ENCODE measurements at regions not wholly inside any gene's neighbourhood (a gene's known extent, or its start where the extent isn't known, plus 50 kb on each side); places are given as distances from the start of the nearest gene placed in this dataset.
"Not testable (repeated sequence)": the region's sequence is repeated elsewhere in the genome, so short reads cannot be mapped to it uniquely, and the experiment has no call there.

DNA sequence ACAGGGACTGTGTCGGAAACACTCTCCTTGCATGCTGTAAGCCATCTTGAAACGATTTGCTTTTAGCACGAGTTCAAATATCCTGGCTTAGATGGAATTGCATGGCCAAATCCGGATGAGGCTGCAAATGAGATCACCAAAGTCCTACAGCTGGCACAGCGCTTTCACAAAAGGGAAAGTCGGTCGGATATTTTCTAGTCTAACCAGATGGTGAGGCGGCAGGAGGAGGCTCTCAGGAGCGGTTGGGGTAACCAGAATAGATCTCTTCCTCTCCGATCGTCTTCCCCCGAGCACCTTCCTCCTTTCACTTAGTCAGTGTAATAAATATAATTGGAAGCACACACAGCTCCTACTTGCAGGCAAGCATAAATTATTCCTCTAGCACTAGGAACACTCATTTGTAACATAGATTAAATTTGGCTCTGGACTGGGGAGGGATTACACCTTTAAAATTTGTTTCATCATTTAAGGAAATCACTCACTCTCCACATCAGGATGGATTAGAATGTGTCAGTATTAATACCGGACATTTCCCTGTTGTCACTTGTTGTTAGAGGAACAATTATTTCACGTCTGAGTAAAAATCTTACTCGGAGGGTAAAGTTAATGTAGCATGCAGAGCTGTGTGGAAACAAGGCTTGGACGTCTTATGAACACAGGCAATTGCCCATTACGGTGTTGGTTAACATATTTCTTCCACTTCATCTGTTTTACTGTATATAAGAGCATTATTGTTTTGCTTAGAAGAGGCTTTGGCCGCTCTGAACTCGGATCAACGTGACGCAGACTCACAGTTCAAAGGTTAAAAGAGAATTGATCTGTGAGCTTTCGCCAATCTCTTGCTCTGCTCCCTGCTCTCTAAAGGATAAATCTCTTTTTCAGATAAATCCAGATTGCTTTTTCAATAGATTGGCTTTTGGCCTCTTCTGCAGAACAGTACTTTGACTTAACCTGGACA, 857.9 kb downstream of the TYW1 start:
- DNase-seq = no peak

DNA sequence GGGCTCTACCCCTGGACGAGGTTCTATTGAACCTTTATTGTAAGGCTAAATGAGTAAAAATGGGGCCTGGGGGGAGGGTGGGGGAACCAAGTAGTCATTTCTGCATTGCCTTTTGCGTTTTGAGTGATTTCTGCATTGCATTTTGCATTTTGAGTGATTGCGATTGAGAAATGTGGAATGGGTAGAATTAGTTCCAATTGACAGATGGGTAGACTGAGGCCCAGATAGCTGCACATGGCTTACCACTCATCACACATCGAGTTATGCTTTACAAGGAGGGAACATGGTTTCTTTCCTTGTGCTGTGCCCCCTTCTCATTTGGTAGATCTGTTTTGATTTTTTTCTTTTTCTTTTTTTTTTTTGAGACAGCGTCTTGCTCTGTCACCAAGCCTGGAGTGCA, 858.7 kb downstream of the TYW1 start:
- no peak for DNase-seq

DNA sequence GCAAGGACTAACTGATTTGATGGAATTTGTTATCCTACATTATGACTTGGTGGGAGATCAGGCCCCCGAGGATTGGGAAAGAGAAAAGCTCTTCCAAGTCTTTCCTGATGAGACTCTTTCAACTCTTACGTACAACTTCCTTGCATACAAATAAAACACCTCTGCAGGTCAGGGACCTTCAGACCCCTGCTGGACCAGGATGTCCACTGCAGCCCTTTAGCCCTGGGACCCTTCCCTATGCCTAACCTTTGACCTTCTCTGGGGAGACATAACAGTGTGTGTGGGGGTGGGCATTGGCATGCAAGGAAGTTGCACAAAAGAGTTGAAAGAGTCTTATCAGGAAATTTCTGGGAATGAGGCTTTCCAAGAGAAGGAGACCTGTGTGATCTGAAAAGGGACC, 859.4 kb downstream of the TYW1 start:
- DNase-seq = no peak

DNA sequence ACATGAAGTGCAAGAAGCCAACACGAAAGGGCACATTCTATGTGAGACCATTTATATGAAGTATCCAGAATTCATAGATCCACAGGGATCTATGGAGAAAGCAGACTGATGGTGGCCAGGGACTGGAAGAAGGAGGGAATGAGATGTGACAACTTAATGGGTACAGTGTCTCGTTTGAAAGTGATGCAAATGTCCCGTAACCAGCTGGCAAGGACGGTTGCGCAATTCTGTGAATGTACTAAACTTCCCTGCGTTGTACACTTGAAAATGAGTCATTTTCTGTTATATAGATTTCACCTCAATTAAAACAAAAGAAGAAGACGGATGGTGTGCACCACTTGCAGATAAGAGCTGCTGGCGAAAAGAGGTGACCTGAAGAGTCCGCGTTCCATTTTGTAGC, 861.1 kb downstream of the TYW1 start:
- DNase-seq = no peak

- DNase-seq = no peak
These were observed 862.3 kb downstream of the TYW1 start for GRCh38 chr7:67858931-67859330.

DNA sequence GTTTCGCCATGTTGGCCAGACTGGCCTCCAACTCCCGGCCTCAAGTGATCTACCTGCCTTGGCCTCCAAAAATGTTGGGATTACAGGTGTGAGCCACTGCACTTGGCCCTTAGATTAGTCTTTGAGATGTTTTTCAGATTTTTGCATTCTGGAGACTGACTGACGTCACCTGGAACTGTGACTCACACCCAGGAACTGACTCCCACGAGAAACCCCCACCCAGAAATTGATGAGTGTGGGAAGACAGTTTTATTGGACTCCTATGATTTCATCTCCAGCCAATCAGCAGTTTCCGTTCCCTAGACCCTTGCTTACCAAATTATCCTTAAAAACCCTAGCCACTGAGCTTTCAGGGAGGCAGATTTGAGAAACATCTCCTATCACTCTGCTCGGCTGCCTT, 867.3 kb downstream of the TYW1 start:
- no peak for DNase-seq

- no peak for DNase-seq
These were observed 869.4 kb downstream of the TYW1 start for GRCh38 chr7:67866054-67866453.

- no peak for DNase-seq
These were observed 870.2 kb downstream of the TYW1 start for GRCh38 chr7:67866812-67867211.

- no peak for DNase-seq
These were observed 873.8 kb downstream of the TYW1 start for GRCh38 chr7:67870396-67870795.

DNA sequence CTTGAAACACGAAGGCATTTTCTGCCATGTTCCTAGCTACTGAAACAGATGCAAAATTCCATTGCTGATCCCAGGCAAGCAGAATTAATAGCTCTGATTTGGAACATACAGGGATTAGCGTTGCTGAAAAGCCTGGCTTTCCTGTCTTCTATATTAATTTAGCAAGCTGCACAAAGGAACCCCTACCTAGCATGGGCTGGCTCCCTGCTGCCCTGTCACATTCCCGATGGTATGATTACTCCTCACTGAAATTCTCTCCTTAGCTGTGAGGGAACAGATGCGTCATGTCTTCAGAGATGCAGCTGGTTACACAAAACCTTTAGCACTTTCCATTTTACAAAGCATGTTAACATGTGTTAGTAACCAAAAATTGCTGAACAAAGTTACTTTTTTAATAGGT, 878.9 kb downstream of the TYW1 start:
- no peak for DNase-seq

GRCh38 chr7:67878808-67879207, 882.2 kb downstream of the TYW1 start:
- DNase-seq = no peak

DNA sequence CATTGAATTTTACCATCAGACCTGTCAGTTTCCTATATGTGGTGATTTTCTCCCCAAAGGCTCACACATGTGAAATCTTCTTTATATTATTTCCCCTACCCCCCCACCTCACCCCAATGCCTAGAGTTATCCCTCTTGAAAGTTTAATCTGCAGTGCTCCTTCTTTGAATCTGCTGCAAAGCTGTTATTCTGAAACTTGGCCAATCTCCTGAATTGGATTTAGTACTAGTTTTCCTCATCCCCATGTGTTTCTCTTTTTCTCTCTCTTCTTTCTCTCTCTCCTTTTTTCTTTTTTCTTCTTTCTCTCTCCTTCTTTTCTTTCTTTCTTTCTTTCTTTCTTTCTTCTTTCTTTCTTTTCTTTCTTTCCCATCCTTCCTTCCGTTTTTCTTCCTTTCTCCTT, 886.2 kb downstream of the TYW1 start:
- no peak for DNase-seq

DNA sequence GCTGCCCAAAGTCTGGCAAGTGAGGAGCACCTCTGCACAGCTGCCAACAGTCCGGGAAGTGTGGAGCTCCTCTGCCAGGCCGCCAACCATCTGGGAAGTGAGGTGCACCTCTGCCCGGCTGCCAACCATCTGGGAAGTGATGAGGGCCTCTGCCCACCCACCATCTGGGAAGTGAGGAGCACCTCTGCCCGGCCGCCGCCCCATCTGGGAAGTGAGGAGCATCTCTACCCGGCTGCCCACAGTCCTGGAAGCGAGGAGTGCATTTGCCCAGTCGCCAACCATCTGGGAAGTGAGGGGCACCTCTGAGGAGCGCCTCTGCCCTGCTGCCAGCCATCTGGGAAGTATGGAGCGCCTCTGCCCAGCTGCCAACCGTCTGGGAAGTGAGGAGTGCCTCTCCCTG, 893.7 kb downstream of the TYW1 start:
- DNase-seq = no peak

DNA sequence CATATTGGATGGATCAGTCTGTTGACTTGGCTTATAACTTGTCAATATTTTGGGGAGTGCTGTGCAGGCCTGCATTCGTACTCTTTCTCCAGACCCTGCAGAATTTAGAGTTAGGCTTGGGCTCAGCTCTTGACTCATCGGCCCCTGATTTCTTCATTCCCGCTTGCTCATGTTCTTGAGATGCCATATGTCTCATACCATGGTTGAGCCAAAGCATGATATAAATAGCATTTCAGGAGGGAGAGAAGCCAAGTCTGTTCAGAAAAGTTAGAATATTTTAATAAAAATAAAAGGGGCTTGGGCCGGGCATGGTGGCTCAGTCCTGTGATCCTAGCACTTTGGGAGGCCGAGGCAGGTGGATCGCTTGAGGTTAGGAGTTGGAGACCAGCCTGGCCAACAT, 898.1 kb downstream of the TYW1 start:
- no peak for DNase-seq

GRCh38 chr7:67896721-67897120, 900.1 kb downstream of the TYW1 start:
- no peak for DNase-seq

DNA sequence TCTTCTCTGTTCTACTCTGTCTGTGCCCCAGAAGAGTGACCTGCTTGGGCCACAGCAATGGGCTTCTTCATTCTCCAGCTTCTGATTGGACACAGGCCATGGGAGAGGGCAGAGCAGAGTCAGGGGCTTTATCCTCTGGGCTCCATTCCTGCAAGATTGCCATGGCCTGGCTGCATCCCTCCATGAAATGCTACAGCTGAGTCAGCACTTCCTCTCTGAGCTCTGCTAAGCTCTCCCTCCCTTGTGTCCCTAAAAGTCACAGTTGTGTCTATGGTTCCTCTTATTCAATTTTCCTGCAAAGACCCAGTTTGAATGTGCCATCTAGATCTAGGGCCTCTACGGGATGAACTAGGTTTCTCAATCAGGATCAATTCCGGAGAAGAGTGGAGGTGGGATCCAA, 903.8 kb downstream of the TYW1 start:
- DNase-seq = no peak

- DNase-seq = no peak
These were observed 905.3 kb downstream of the TYW1 start for GRCh38 chr7:67901808-67902480.

DNA sequence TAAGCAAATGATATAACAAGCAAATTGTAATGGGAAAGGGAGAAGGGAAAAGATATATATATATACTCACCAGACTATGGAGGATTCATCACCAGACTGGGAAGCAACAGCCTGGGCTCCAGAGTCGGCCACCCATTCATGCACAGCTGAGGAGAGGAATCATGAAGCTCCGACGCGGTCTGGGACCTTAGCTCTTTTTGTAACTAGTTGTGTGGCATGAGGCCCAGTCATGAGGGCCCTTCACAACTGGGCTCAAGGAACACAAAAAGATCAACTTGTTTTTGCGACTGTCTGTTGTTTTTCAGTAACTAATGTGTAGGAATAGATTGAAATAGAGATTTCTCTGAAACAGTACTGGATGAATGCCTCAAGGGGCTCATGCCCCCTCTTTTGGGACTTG, 911.2 kb downstream of the TYW1 start:
- no peak for DNase-seq

DNA sequence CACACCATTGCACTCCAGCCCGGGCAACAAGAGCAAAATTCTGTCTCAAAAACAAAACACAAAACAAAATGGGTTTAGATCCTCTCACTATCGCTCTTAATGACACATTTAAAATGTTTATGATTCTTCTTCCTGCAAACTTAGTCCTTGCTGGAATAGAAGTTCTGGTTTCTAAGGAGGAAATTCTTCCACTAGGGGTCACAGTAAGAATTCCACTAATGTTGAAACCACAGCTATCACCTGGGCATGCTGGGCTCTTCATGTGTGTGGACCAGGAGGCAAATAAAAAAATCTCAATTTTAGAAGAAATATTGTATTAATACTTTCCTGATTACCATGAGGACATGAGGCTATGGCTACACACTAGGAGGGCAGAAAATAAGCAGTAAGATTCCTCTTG, 915.8 kb downstream of the TYW1 start:
- no peak for DNase-seq

GRCh38 chr7:67913604-67914003, 917.0 kb downstream of the TYW1 start:
- DNase-seq = no peak

DNA sequence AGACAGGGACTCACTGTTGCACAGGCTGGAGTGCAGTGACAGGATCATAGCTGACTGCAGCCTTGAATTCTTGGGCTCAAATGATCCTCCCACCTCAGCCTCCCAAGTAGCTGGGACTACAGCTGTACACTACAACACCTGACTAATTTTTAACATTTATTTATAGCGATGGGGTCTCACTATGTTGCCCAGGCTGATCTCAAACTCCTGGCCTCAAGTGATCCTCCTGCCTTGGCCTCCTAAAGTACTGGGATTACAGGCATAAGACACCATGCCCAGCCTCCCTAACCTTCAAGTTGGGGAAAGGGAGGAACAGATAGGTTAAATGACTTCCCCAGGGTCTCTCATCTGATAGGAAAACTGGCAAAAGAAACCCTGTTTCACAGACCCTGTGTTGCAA, 919.5 kb downstream of the TYW1 start:
- not testable (repeated sequence) for DNase-seq

DNA sequence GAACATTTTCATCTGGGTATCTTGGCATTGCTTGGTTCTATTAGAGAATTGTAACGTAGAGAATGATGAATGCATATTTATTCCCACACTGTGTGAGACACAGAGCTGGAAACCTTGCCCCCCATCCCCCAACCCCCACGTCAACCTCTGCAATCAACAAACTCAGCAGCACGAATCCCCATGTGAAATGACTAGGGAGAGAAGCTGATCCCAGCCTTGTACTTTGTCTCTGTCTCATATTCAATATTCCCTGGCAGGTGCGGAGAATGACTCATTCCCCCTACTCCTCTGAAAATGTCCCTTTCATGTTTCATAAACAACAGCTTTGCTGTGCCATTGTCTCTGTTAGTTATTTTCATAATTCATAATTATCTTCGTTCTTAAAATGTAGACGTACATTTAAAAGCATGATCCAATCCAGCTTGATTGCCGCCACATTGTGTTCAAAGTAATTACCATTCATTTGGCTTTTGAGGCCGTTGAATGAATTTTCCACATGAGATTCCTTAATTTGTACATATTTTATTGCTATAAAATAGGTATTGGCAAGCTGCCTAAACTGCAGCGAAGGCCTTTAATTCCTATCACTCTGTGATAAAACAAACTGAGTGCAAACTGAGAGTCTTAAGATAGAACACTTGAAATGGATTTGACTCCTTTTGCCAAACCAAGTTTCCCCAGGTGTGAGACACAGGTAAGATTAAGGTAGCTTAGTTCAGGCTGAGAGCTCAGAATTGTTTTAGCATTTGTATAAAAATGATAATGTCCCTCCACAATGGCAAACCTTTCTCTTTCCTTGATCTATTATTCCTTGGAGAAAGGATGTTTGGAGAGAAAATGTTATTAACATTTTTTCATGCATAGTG, 920.2 kb downstream of the TYW1 start:
- no peak for DNase-seq

- no peak for DNase-seq
These were observed 920.8 kb downstream of the TYW1 start for GRCh38 chr7:67917437-67917755.

DNA sequence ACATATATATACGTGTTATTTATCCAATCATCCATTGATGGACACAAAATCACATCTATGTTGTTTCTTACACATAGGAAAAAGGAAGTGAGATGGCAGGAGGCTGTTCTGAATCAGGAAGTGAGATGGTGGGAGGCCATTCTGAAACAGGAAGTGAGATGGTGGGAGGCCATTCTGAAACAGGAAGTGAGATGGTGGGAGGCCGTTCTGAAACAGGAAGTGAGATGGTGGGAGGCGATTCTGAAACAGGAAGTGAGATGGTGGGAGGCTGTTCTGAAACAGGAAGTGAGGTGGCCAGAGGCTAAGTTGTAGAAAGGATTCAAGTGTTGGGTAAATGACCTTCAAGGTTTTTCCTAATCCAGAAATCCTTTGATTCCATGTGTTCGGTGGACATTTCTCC, 921.5 kb downstream of the TYW1 start:
- peak; percentile 18 to 49 for DNase-seq

All from inflammatory macrophage treated with lipopolysaccharide for 1 hour (primary cell).